A549 (cell line): ENCODE measurements at regions not wholly inside any gene's neighbourhood (a gene's known extent, or its start where the extent isn't known, plus 50 kb on each side); places are given as distances from the start of the nearest gene placed in this dataset.

Source experiments
- CHD4 ChIP-seq: fragments of 200-600 bp; sonication (generic); IDR thresholded peaks from 2 replicates; pipeline ENCODE4 v1.6.1; 2016; ENCODE audit warnings: antibody characterized with exemption, mild to moderate bottlenecking, borderline replicate concordance
- CTCF ChIP-seq: fragments of >200 bp; sonication (Bioruptor Twin); formaldehyde crosslinking; IDR thresholded peaks from 3 replicates; pipeline ENCODE4 v1.5.1; 2016
- EP300 ChIP-seq, 2 experiments: fragments of >200 bp; sonication (Bioruptor Twin); formaldehyde crosslinking; IDR thresholded peaks; 2 replicates in 1 of 2; 3 replicates in 1 of 2; pipeline ENCODE4 v1.6.1; 2016 to 2017
- JUNB ChIP-seq: fragments of >200 bp; sonication (Bioruptor Twin); formaldehyde crosslinking; IDR thresholded peaks from 2 replicates; pipeline ENCODE4 v1.6.1; 2016
- NR3C1 ChIP-seq: fragments of >200 bp; sonication (Bioruptor Twin); formaldehyde crosslinking; IDR thresholded peaks from 3 replicates; pipeline ENCODE4 v1.6.1; 2017

GRCh38 chr12:5114436-5114835 lies 70.8 kb downstream of the KCNA5 start:
- TF ChIP-seq EP300 (IDR thresholded peaks at IDR 0.05) (no peak), NR3C1 (no peak), CHD4 (no peak), CTCF (no peak), JUNB (no peak)
